IMR-90 (cell line): ENCODE measurements at regions not wholly inside any gene's neighbourhood (a gene's known extent, or its start where the extent isn't known, plus 50 kb on each side); places are given as distances from the start of the nearest gene placed in this dataset.

Experiments
- CEBPB ChIP-seq: IDR thresholded peaks from 2 replicates; pipeline ENCODE4 v1.6.1; 2012; ENCODE audit warnings: low read depth, low read length, improper control_type of control experiment
- POLR2A ChIP-seq: IDR thresholded peaks from 2 replicates; pipeline ENCODE4 v1.6.1; 2012; ENCODE audit warnings: mild to moderate bottlenecking, low read depth, low read length
- TF ChIP-seq, protein P1 (sequence below): conservative IDR thresholded peaks from 2 replicates; pipeline ENCODE4 v1.5.1; 2012; ENCODE audit warnings: mild to moderate bottlenecking, low read depth, low read length, improper control_type of control experiment

DNA sequence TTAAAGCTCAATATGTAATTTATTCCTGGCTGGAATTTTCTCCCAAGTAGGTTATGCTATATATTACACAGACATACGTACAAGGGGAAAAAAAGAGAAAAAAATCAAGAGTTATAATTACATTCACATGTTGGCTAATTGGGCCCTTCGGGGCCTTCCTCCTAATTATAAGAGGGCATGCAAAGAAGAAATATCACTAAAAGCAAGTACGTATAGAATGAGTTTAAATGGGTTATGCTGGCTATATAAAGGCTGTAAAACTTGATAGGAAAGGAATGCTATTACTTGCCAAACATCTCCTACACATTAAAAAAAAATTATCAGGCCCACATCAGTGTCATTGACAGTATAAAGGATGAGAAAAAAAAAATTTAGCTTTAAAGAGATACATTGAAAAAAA, 1396.1 kb upstream of the ADGRL4 start:
- TF ChIP-seq POLR2A: no peak
- TF ChIP-seq, protein P1, sequence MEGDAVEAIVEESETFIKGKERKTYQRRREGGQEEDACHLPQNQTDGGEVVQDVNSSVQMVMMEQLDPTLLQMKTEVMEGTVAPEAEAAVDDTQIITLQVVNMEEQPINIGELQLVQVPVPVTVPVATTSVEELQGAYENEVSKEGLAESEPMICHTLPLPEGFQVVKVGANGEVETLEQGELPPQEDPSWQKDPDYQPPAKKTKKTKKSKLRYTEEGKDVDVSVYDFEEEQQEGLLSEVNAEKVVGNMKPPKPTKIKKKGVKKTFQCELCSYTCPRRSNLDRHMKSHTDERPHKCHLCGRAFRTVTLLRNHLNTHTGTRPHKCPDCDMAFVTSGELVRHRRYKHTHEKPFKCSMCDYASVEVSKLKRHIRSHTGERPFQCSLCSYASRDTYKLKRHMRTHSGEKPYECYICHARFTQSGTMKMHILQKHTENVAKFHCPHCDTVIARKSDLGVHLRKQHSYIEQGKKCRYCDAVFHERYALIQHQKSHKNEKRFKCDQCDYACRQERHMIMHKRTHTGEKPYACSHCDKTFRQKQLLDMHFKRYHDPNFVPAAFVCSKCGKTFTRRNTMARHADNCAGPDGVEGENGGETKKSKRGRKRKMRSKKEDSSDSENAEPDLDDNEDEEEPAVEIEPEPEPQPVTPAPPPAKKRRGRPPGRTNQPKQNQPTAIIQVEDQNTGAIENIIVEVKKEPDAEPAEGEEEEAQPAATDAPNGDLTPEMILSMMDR: no peak
- TF ChIP-seq CEBPB: no peak
